SU-DHL-6 (cell line): ENCODE measurements at regions not wholly inside any gene's neighbourhood (a gene's known extent, or its start where the extent isn't known, plus 50 kb on each side); places are given as distances from the start of the nearest gene placed in this dataset.

Source experiments
- CTCF ChIP-seq: fragments of 200-600 bp; sonication (generic); IDR thresholded peaks from one replicate; pipeline ENCODE4 v1.5.1; 2017; ENCODE audit warnings: antibody characterized with exemption, mild to moderate bottlenecking, low read length, moderate library complexity; ENCODE audit not compliant: insufficient read depth, poor library complexity, severe bottlenecking
- EZH2phosphoT487 ChIP-seq: fragments of 200-600 bp; sonication (generic), shearing (Covaris generic); conservative IDR thresholded peaks from 2 replicates; pipeline ENCODE4 v1.6.1; 2018; ENCODE audit warnings: mild to moderate bottlenecking, antibody characterized with exemption, low read length, moderate library complexity, mixed read lengths

- TF ChIP-seq EZH2phosphoT487 (no peak), CTCF (no peak)
Observed at GRCh38 chr11:106186630-106187029, 109.2 kb downstream of the AASDHPPT start.
